OCI-LY7 (cell line): ENCODE measurements at regions not wholly inside any gene's neighbourhood (a gene's known extent, or its start where the extent isn't known, plus 50 kb on each side); places are given as distances from the start of the nearest gene placed in this dataset.

Experiments used
- BruUV-seq: library from RNA; stranded (reverse); fragments of 400-500 nt; replicated peaks from 2 replicates; lab custom pipeline; 2021; lab: Mats Ljungman, UMichigan
- CTCF ChIA-PET: fragments of 300-600 bp; sonication (Branson Sonifier 250); formaldehyde crosslinking; loops from one replicate; lab custom pipeline; 2022; ENCODE audit warnings: antibody characterized with exemption; ENCODE audit not compliant: unreplicated experiment; lab: Charles Lee
- POLR2A ChIA-PET: fragments of 300-600 bp; sonication (Branson Sonifier 250); formaldehyde crosslinking; loops from one replicate; lab custom pipeline; 2022; ENCODE audit warnings: antibody characterized with exemption; lab: Charles Lee
- DNase-seq: peaks from one replicate; pipeline ENCODE4 v3.0.0-alpha.2; 2015; ENCODE audit warnings: low spot score
- H2AFZ ChIP-seq: fragments of 200-600 bp; sonication (generic), shearing (Covaris generic); 2 replicates; pipeline ENCODE4 v1.6.1; 2014; ENCODE audit warnings: mild to moderate bottlenecking, antibody characterized with exemption, low read length, moderate library complexity
- H3K27ac ChIP-seq: fragments of 200-600 bp; sonication (generic); 2 replicates; pipeline ENCODE4 v1.5.1; 2014; ENCODE audit warnings: mixed run types, low read depth, mild to moderate bottlenecking, moderate library complexity, low read length, inconsistent platforms; ENCODE audit not compliant: poor library complexity, severe bottlenecking
- H3K36me3 ChIP-seq: fragments of 200-600 bp; sonication (generic); 2 replicates; pipeline ENCODE4 v1.6.1; 2014; ENCODE audit warnings: mild to moderate bottlenecking, antibody characterized with exemption, low read length, moderate library complexity, mixed read lengths; ENCODE audit not compliant: insufficient read depth
- H3K4me1 ChIP-seq: fragments of 200-600 bp; sonication (generic); 2 replicates; pipeline ENCODE4 v1.5.1; 2014; ENCODE audit warnings: mild to moderate bottlenecking, low read length; ENCODE audit not compliant: insufficient read depth, poor library complexity, severe bottlenecking
- H3K4me2 ChIP-seq: fragments of 200-600 bp; sonication (generic); 2 replicates; pipeline ENCODE4 v1.6.1; 2014; ENCODE audit warnings: mild to moderate bottlenecking, low read length
- H3K4me3 ChIP-seq: fragments of 200-600 bp; sonication (generic); 2 replicates; pipeline ENCODE4 v1.5.1; 2014; ENCODE audit warnings: mild to moderate bottlenecking, low read depth, low read length; ENCODE audit not compliant: poor library complexity, severe bottlenecking
- H3K79me2 ChIP-seq: fragments of 200-600 bp; sonication (generic); 2 replicates; pipeline ENCODE4 v1.6.1; 2016; ENCODE audit warnings: low read depth, mild to moderate bottlenecking, low read length, moderate library complexity, mixed read lengths; ENCODE audit not compliant: insufficient read depth
- H3K9me2 ChIP-seq: fragments of 200-600 bp; sonication (generic); 2 replicates; pipeline ENCODE4 v1.6.1; 2016; ENCODE audit warnings: mild to moderate bottlenecking, low read length, mixed read lengths; ENCODE audit not compliant: insufficient read depth
- H3K9me3 ChIP-seq: fragments of 200-600 bp; sonication (generic); 2 replicates; pipeline ENCODE4 v1.6.1; 2014; ENCODE audit warnings: mild to moderate bottlenecking, mixed run types, low read length, mixed read lengths
- H4K20me1 ChIP-seq: fragments of 200-600 bp; sonication (generic); 2 replicates; pipeline ENCODE4 v1.6.1; 2014; ENCODE audit warnings: mild to moderate bottlenecking, antibody characterized with exemption, low read length, moderate library complexity, mixed read lengths; ENCODE audit not compliant: insufficient read depth
- CTCF ChIP-seq: fragments of 200-600 bp; sonication (generic); conservative IDR thresholded peaks from 2 replicates; pipeline ENCODE4 v1.5.1; 2014; ENCODE audit warnings: mild to moderate bottlenecking, antibody characterized with exemption, low read length, moderate library complexity, mixed read lengths
- EZH2phosphoT487 ChIP-seq: fragments of 200-600 bp; sonication (generic); IDR thresholded peaks from 2 replicates; pipeline ENCODE4 v1.6.1; 2018; ENCODE audit warnings: low read depth, borderline replicate concordance, mild to moderate bottlenecking, mixed run types, antibody characterized with exemption, low read length, moderate library complexity, mixed read lengths
- intact Hi-C: fragments of 100-400 bp; cut with micrococcal nuclease; formaldehyde crosslinking; loops from one replicate; pipeline ENCODE4 v1.10.0; 2022; ENCODE audit not compliant: unreplicated experiment

GRCh38 chr2:187263675-187264560 is 184.1 kb downstream of the CALCRL start:
- H3K36me3 ChIP-seq = no peaks in the 10 kb centered on the region
- no peaks in the 10 kb centered on the region for H4K20me1 ChIP-seq
- no peak overlapping the region for H3K4me2 ChIP-seq
- intact Hi-C loops = no loop called here
- ChIA-PET CTCF (no interaction called here), POLR2A (no interaction called here)
- H3K9me2 ChIP-seq = no peaks in the 10 kb centered on the region
- H3K4me3 ChIP-seq = no peak overlapping the region
- no peaks in the 10 kb centered on the region for H3K4me1 ChIP-seq
- H3K79me2 ChIP-seq = no peaks in the 10 kb centered on the region
- no peak for TF ChIP-seq EZH2phosphoT487
- no peak for TF ChIP-seq CTCF
- no TSS peak for BruUV-seq
- H3K9me3 ChIP-seq = no peaks in the 10 kb centered on the region
- H3K27ac ChIP-seq = no peak overlapping the region
- no peak for DNase-seq
- no peak overlapping the region for H2AFZ ChIP-seq

- POLR2A ChIA-PET = interaction anchor here (0.8 kb wide), 1 partner anchor 24 kb away, joined by 3 read pairs; no protein-coding TSS in a partner anchor
- intact Hi-C loops = no loop called here
- BruUV-seq = no TSS peak
- H3K9me3 ChIP-seq = no peaks in the 10 kb centered on the region
- H3K79me2 ChIP-seq = no peaks in the 10 kb centered on the region
- H3K36me3 ChIP-seq = no peaks in the 10 kb centered on the region
- H3K27ac ChIP-seq = no peak overlapping the region
- H3K9me2 ChIP-seq = no peaks in the 10 kb centered on the region
- H3K4me2 ChIP-seq = no peak overlapping the region
- no peak overlapping the region for H3K4me3 ChIP-seq
- no peaks in the 10 kb centered on the region for H4K20me1 ChIP-seq
- DNase-seq = no peak
- CTCF ChIA-PET = no interaction called here
- H3K4me1 ChIP-seq = no peaks in the 10 kb centered on the region
- H2AFZ ChIP-seq = no peak overlapping the region
- TF ChIP-seq EZH2phosphoT487 = no peak
- TF ChIP-seq CTCF = no peak
Observed at GRCh38 chr2:187261705-187262104, 186.3 kb downstream of the CALCRL start.

GRCh38 chr2:187252063-187252462 is 196.0 kb downstream of the CALCRL start:
- no peaks in the 10 kb centered on the region for H3K9me3 ChIP-seq
- intact Hi-C loops = no loop called here

More at GRCh38 chr2:187252063-187252462, 196.0 kb downstream of the CALCRL start:
- CTCF ChIA-PET = no interaction called here
- no TSS peak for BruUV-seq
- Histone ChIP-seq H4K20me1 (no peaks in the 10 kb centered on the region), H3K4me1 (no peaks in the 10 kb centered on the region), H3K27ac (no peak overlapping the region), H3K9me2 (no peaks in the 10 kb centered on the region), H3K4me2 (no peak overlapping the region), H2AFZ (no peak overlapping the region), H3K79me2 (no peaks in the 10 kb centered on the region), H3K4me3 (no peak overlapping the region), H3K36me3 (no peaks in the 10 kb centered on the region)
- TF ChIP-seq CTCF = no peak
- TF ChIP-seq EZH2phosphoT487 = no peak
- no peak for DNase-seq
- POLR2A ChIA-PET = no interaction called here
